Stomach (tissue), 8 donors: ENCODE measurements at regions not wholly inside any gene's neighbourhood (a gene's known extent, or its start where the extent isn't known, plus 50 kb on each side); places are given as distances from the start of the nearest gene placed in this dataset.
A peak's percentile ranks its signal among the peaks of the same experiment; 100 is the strongest.

Source experiments
- DNase-seq, 2 donors: peaks; one replicate each; pipeline versions ENCODE4 v3.0.0 to v3.0.0-alpha.2; 2013 to 2019
- H3K27ac ChIP-seq, 5 donors: fragments of 200-600 bp in 4 of 5; sonication (generic) in 4 of 5; one replicate each; pipeline ENCODE4 v1.5.1; 2013 to 2019; ENCODE audit warnings: mild to moderate bottlenecking in 1 of 5, moderate library complexity in 1 of 5
- H3K27me3 ChIP-seq, 3 donors: fragments of 200-600 bp; sonication (generic); one replicate each; pipeline ENCODE4 v1.5.1; 2017 to 2019; ENCODE audit warnings: mixed run types in 1 of 3
- H3K36me3 ChIP-seq, 4 donors: fragments of 200-600 bp; sonication (generic); 1 replicate in 3 of 4; 2 replicates in 1 of 4; pipeline ENCODE4 v1.5.1; 2016 to 2019
- H3K4me1 ChIP-seq, 4 donors: fragments of 200-600 bp; sonication (generic); one replicate each; pipeline ENCODE4 v1.5.1; 2016 to 2019
- H3K4me3 ChIP-seq, 4 donors: fragments of 200-600 bp; sonication (generic) in 3 of 4; one replicate each; pipeline ENCODE4 v1.5.1; 2016 to 2019; ENCODE audit warnings: mild to moderate bottlenecking in 1 of 4
- H3K9me3 ChIP-seq, 4 donors: fragments of 200-600 bp; sonication (generic); one replicate each; pipeline ENCODE4 v1.5.1; 2016 to 2019
- EP300 ChIP-seq: sonication (generic); formaldehyde crosslinking; IDR thresholded peaks from one replicate; pipeline ENCODE4 v1.6.1; 2017; ENCODE audit warnings: antibody characterized with exemption
- POLR2A ChIP-seq, 4 donors: fragments of 450-650 bp; IDR thresholded peaks; one replicate each; pipeline ENCODE4 v1.6.1; 2016; ENCODE audit warnings: antibody characterized with exemption in 4 of 4, control low read depth in 2 of 4, mild to moderate bottlenecking in 1 of 4, moderate library complexity in 1 of 4
- POLR2AphosphoS5 ChIP-seq, 3 donors: sonication (generic); formaldehyde crosslinking; IDR thresholded peaks; one replicate each; pipeline ENCODE4 v1.6.1; 2016; ENCODE audit warnings: antibody characterized with exemption in 3 of 3
- WGBS, 5 donors: extraction: QIAGEN DNeasy Blood & Tissue Kit in 3 of 5; methylation state at CpG; one replicate each; pipeline versions ENCODE4 v1.1.5 to v1.1.7; 2013 to 2018; 5-methylcytosine and 5-hydroxymethylcytosine counted together
- intact Hi-C: fragments of 100-400 bp; cut with DNase I; formaldehyde crosslinking; loops from one replicate; pipeline ENCODE4 v1.15.1; 2023; ENCODE audit warnings: low total_unique reads
- TF ChIP-seq, protein P1 (sequence below), 7 experiments: fragments of 450-650 bp in 4 of 7; fragments of 200-600 bp in 3 of 7; sonication (generic) in 3 of 7; IDR thresholded peaks; one replicate each; pipeline ENCODE4 v1.5.1; 2016 to 2019; ENCODE audit warnings: antibody characterized with exemption in 7 of 7, control low read depth in 2 of 7, mild to moderate bottlenecking in 1 of 7
- donor health status: healthy with polysubstance abuse.
- donor health status: Bipolar disorder and iron deficiency.
- donor health status: healthy.

- Histone ChIP-seq H3K4me3 (peak overlapping the region; percentile 30 to 46 (median 42)), H3K36me3 (no peaks in the 10 kb centered on the region), H3K27ac (peak overlapping the region in 2 of 5 donors; percentile 38 to 68), H3K4me1 (peaks cover 8 to 25% (median 16%) of the 10 kb centered on the region in 4 donors), H3K9me3 (no peaks in the 10 kb centered on the region), H3K27me3 (peaks cover 0 to 45% (median 12%) of the 10 kb centered on the region in 3 donors)
- 19 to 37% (median 24%) methylated on average over 28 to 75 of the region's 75 CpGs for WGBS, 5 donors
- DNase-seq: peak; percentile 24 to 75
- TF ChIP-seq, protein P1, sequence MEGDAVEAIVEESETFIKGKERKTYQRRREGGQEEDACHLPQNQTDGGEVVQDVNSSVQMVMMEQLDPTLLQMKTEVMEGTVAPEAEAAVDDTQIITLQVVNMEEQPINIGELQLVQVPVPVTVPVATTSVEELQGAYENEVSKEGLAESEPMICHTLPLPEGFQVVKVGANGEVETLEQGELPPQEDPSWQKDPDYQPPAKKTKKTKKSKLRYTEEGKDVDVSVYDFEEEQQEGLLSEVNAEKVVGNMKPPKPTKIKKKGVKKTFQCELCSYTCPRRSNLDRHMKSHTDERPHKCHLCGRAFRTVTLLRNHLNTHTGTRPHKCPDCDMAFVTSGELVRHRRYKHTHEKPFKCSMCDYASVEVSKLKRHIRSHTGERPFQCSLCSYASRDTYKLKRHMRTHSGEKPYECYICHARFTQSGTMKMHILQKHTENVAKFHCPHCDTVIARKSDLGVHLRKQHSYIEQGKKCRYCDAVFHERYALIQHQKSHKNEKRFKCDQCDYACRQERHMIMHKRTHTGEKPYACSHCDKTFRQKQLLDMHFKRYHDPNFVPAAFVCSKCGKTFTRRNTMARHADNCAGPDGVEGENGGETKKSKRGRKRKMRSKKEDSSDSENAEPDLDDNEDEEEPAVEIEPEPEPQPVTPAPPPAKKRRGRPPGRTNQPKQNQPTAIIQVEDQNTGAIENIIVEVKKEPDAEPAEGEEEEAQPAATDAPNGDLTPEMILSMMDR (IDR thresholded peaks at IDR 0.05): peak in 3 of 7 experiments; percentile 32 to 46 (median 45)
- TF ChIP-seq POLR2AphosphoS5 (IDR thresholded peaks at IDR 0.05): no peak
- intact Hi-C loops: no loop called here
These were observed 210.5 kb downstream of the ERMARD start for GRCh38 chr6:169961772-169962561.

DNA sequence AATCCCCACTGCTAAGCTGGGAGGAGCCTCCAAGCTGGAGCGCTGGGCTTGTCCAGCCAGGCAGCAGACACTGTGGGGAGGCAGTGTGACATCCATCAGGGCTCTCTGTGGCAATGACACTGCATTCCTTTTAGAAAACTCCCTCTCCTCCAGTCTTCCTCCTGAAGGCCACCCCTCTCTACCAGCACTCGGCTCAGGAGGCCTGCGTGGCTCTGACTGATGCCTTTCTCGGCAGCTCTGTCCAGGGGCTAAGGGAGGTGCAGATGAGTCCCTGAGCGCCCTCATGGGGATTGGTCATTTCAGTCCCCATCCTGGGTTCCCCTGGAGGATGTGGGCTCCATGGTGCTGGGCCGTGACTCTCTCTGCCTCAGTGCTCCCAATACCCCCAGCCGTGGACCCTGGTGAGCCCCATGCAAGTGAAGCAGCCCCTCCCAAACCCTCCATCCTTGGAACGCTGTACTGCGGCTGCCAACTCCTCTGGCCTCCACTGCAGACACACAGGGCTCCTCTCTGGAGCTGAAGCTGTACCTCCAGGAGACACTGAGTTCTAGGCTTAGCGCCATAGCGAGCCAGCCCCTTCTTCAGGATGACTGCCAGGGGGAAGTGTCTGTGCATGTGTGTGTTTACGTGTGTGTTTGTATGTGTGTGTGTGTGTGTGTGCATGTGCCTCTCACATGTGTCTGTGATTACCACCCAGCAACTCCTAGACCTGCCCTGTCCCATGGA, 209.6 kb downstream of the ERMARD start:
- WGBS, 5 donors: 86 to 94% (median 90%) methylated on average over 10 to 12 of the region's 12 CpGs
- Histone ChIP-seq H3K4me1 (peaks cover 8 to 25% (median 16%) of the 10 kb centered on the region in 4 donors), H3K27ac (no peak overlapping the region), H3K9me3 (no peaks in the 10 kb centered on the region), H3K27me3 (peaks cover 0 to 45% (median 12%) of the 10 kb centered on the region in 3 donors), H3K36me3 (no peaks in the 10 kb centered on the region), H3K4me3 (no peak overlapping the region)
- intact Hi-C loops: no loop called here
- no peak for TF ChIP-seq POLR2AphosphoS5 (IDR thresholded peaks at IDR 0.05)
- TF ChIP-seq EP300: no peak
- TF ChIP-seq, protein P1 (IDR thresholded peaks at IDR 0.05): no peak
- no peak for TF ChIP-seq POLR2A (IDR thresholded peaks at IDR 0.05)
- DNase-seq: peak; percentile 23 to 44

- H3K9me3 ChIP-seq: no peaks in the 10 kb centered on the region
- H3K4me3 ChIP-seq: no peak overlapping the region
- 86 to 92% (median 90%) methylated on average over 10 of the region's 10 CpGs for WGBS, 5 donors
- intact Hi-C loops: no loop called here
- TF ChIP-seq POLR2A (IDR thresholded peaks at IDR 0.05): no peak
- no peak for TF ChIP-seq POLR2AphosphoS5 (IDR thresholded peaks at IDR 0.05)
- TF ChIP-seq, protein P1 (IDR thresholded peaks at IDR 0.05): no peak
- no peak for TF ChIP-seq EP300
- no peaks in the 10 kb centered on the region for H3K36me3 ChIP-seq
- peaks cover 8 to 25% (median 16%) of the 10 kb centered on the region in 4 donors for H3K4me1 ChIP-seq
- H3K27ac ChIP-seq: no peak overlapping the region
- peaks cover 0 to 45% (median 12%) of the 10 kb centered on the region in 3 donors for H3K27me3 ChIP-seq
- DNase-seq: peak in 1 of 2 donors; percentile 24
These were observed 209.1 kb downstream of the ERMARD start for GRCh38 chr6:169960521-169960885.

GRCh38 chr6:169960003-169960344, 208.6 kb downstream of the ERMARD start:
- no peaks in the 10 kb centered on the region for H3K36me3 ChIP-seq
- H3K9me3 ChIP-seq: no peaks in the 10 kb centered on the region
- WGBS, 5 donors: 89 to 96% (median 91%) methylated on average over 4 of the region's 4 CpGs
- H3K27ac ChIP-seq: peak overlapping the region in 1 of 5 donors; percentile 32
- no peak overlapping the region for H3K4me3 ChIP-seq
- intact Hi-C loops: no loop called here
- no peak for DNase-seq
- peaks cover 8 to 25% (median 16%) of the 10 kb centered on the region in 4 donors for H3K4me1 ChIP-seq
- peaks cover 0 to 45% (median 12%) of the 10 kb centered on the region in 3 donors for H3K27me3 ChIP-seq
- TF ChIP-seq POLR2A (IDR thresholded peaks at IDR 0.05) (no peak), POLR2AphosphoS5 (IDR thresholded peaks at IDR 0.05) (no peak), EP300 (no peak)
- TF ChIP-seq, protein P1 (IDR thresholded peaks at IDR 0.05): no peak
